GM12872 (cell line): ENCODE measurements at regions not wholly inside any gene's neighbourhood (a gene's known extent, or its start where the extent isn't known, plus 50 kb on each side); places are given as distances from the start of the nearest gene placed in this dataset.

Experiments used
- TF ChIP-seq, protein P1 (sequence below): IDR thresholded peaks from 3 replicates; pipeline ENCODE4 v1.5.1; 2011; ENCODE audit warnings: low read depth, mild to moderate bottlenecking, low read length, moderate library complexity; ENCODE audit not compliant: insufficient read depth

- TF ChIP-seq, protein P1, sequence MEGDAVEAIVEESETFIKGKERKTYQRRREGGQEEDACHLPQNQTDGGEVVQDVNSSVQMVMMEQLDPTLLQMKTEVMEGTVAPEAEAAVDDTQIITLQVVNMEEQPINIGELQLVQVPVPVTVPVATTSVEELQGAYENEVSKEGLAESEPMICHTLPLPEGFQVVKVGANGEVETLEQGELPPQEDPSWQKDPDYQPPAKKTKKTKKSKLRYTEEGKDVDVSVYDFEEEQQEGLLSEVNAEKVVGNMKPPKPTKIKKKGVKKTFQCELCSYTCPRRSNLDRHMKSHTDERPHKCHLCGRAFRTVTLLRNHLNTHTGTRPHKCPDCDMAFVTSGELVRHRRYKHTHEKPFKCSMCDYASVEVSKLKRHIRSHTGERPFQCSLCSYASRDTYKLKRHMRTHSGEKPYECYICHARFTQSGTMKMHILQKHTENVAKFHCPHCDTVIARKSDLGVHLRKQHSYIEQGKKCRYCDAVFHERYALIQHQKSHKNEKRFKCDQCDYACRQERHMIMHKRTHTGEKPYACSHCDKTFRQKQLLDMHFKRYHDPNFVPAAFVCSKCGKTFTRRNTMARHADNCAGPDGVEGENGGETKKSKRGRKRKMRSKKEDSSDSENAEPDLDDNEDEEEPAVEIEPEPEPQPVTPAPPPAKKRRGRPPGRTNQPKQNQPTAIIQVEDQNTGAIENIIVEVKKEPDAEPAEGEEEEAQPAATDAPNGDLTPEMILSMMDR, result no peak
Measured at GRCh38 chr3:66703501-66703900, 202.7 kb upstream of the LRIG1 start.

GRCh38 chr3:66705076-66705475, 204.3 kb upstream of the LRIG1 start:
- TF ChIP-seq, protein P1, result no peak

- TF ChIP-seq, protein P1, result no peak
Measured at GRCh38 chr3:66706890-66707289, 206.1 kb upstream of the LRIG1 start.

DNA sequence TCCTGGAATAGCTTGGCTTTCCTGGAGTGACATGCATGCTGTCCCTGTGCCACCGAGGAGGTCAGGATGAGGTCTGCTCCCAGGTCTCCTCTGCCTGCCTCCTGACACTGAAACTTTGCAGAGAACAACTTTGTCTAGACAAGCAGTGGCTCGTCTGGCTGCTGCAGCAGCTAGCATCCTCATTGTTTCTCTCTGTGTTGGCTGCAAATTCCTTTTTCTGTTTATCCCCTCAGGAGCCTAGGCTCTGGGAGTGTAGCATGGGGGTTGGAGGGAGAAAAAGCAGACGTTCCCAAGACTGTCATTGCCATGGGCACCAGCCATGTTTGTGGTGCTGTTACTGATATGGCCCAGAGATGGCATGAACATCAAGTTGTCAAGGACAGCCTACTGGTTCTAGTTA, 208.7 kb upstream of the LRIG1 start:
- TF ChIP-seq, protein P1, result no peak

DNA sequence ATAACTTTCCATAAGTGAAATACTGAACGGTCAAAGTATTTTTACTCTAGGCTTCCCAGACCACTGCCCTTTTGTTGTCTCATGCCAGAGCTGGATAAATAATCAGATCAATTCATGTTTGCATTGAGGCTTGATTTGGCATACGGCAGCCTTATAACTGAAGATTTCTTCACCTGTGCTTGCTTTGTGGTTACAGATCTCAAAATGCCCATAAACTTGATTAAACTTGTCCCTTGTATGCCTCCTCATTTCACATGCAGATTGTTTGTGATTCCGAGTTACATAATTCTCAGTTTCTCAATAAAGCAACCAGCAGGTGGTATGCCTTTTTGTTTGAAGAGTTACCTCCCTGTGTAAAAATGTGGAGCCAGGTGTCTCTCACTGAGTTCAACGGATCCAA, 211.4 kb upstream of the LRIG1 start:
- TF ChIP-seq, protein P1, result no peak

GRCh38 chr3:66713921-66714320, 213.1 kb upstream of the LRIG1 start:
- TF ChIP-seq, protein P1, result no peak

DNA sequence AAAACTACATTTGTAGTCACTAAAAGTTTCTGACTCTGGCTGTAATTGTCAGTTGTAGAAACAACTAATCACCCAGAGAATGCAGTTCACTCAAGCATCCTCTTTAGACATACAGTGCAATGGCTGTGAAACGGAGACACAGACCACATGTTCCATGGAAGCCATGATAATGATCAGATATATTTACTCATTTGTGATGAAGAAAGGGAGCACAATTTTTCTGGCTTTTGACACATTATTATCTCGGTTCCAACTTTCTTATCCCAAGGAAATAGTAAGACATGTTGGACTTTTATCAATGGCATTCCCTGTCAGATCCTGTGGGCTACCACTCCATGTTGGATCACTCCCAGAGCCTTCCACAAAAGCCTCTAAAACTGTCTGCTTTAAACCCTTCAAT, 215.0 kb upstream of the LRIG1 start:
- TF ChIP-seq, protein P1, result no peak

DNA sequence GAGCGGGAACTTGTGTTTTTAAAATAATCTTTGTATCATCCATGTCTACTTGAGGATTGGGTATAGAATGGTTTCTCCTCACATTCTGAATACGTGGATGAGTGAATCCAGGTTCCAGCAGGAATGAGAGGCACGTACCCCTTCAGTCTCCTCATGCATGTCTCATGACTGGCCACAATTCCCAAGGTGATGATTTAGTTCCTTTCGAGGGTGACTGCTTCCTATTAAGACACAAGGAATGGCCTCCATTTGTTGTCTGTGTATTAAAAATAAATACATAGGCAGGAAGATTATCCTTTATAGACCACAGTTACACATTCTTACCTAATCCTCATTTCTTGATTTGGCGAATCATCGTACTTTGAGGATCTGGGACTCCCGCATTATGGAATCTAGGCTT, 217.0 kb upstream of the LRIG1 start:
- TF ChIP-seq, protein P1, result no peak
